Fibroblast of lung (primary cell): ENCODE measurements at regions not wholly inside any gene's neighbourhood (a gene's known extent, or its start where the extent isn't known, plus 50 kb on each side); places are given as distances from the start of the nearest gene placed in this dataset.

ENCODE experiments used
- DNase-seq, 2 donors: peaks; one replicate each; pipeline versions ENCODE4 v3.0.0 to v3.0.0-alpha.2; 2010; ENCODE audit warnings: low read depth in 2 of 2
- H2AFZ ChIP-seq: 2 replicates; pipeline ENCODE4 v1.5.1; 2012; ENCODE audit warnings: low read length, control low read depth, inconsistent platforms
- H3K27ac ChIP-seq: 2 replicates; pipeline ENCODE4 v1.5.1; 2011; ENCODE audit warnings: low read length, control low read depth; ENCODE audit not compliant: insufficient read depth
- H3K27me3 ChIP-seq: 2 replicates; pipeline ENCODE4 v1.5.1; 2011; ENCODE audit warnings: mild to moderate bottlenecking, low read length; ENCODE audit not compliant: control insufficient read depth, insufficient read depth
- H3K36me3 ChIP-seq: 2 replicates; pipeline ENCODE4 v1.5.1; 2011; ENCODE audit warnings: low read length; ENCODE audit not compliant: control insufficient read depth, insufficient read depth
- H3K4me1 ChIP-seq: 2 replicates; pipeline ENCODE4 v1.5.1; 2011; ENCODE audit warnings: low read length; ENCODE audit not compliant: control insufficient read depth, insufficient read depth; ENCODE audit errors: extremely low read depth
- H3K4me2 ChIP-seq: 2 replicates; pipeline ENCODE4 v1.5.1; 2011; ENCODE audit warnings: low read length, control low read depth; ENCODE audit not compliant: insufficient read depth; ENCODE audit errors: extremely low read depth
- H3K4me3 ChIP-seq, 4 experiments: fragments of 200-600 bp in 1 of 4; sonication (generic) in 1 of 4; replicated peaks in 1 of 4; 2 replicates each; pipeline ENCODE4 v1.5.1; 2011 to 2016; ENCODE audit warnings: low read length in 4 of 4, low read depth in 3 of 4, mild to moderate bottlenecking in 3 of 4, control low read depth in 2 of 4, inconsistent platforms in 1 of 4, mixed read lengths in 1 of 4; ENCODE audit not compliant: insufficient read depth in 1 of 4; ENCODE audit errors: control extremely low read depth in 1 of 4
- H3K79me2 ChIP-seq: 2 replicates; pipeline ENCODE4 v1.5.1; 2012; ENCODE audit warnings: mild to moderate bottlenecking, low read length, inconsistent platforms; ENCODE audit not compliant: control insufficient read depth, insufficient read depth
- H3K9ac ChIP-seq: 2 replicates; pipeline ENCODE4 v1.5.1; 2011; ENCODE audit warnings: mild to moderate bottlenecking, low read length, control low read depth; ENCODE audit not compliant: insufficient read depth
- H3K9me3 ChIP-seq: 2 replicates; pipeline ENCODE4 v1.5.1; 2012; ENCODE audit warnings: low read depth, low read length; ENCODE audit not compliant: control insufficient read depth, insufficient read depth
- H4K20me1 ChIP-seq: 2 replicates; pipeline ENCODE4 v1.5.1; 2011; ENCODE audit warnings: low read length; ENCODE audit not compliant: control insufficient read depth, insufficient read depth; ENCODE audit errors: extremely low read depth
- EZH2 ChIP-seq: IDR thresholded peaks from 2 replicates; pipeline ENCODE4 v1.5.1; 2012; ENCODE audit warnings: low read length, control low read depth, mild to moderate bottlenecking; ENCODE audit errors: missing control alignments
- TF ChIP-seq, protein P1 (sequence below), 2 donors: IDR thresholded peaks in 1 of 2; conservative IDR thresholded peaks in 1 of 2; 1 replicate in 1 of 2; 2 replicates in 1 of 2; pipeline ENCODE4 v1.5.1; 2011 to 2012; ENCODE audit warnings: low read length in 2 of 2, control low read depth in 1 of 2, inconsistent platforms in 1 of 2, low read depth in 1 of 2, mild to moderate bottlenecking in 1 of 2

DNA sequence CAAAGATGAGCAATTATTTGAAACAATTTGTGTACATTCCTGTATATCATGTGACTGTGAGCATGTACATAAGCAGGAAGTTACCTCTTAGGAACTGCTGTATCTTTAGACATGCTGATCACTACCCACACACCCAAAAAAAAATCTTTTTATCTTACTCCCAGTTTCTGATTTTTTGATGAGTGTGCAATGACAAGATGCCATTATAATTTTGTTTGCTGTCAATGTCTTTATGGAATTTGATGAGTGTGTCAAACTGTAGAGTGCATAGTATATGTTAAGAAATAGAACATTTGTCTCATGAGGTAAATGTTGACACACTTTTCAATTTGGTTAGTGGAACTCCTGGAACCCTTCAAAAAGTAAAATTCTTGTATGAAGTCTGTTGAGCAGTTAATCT is 84.0 kb upstream of the TMEFF2 start:
- no peaks in the 10 kb centered on the region for H3K79me2 ChIP-seq
- H3K27me3 ChIP-seq = no peaks in the 10 kb centered on the region
- H3K36me3 ChIP-seq = no peaks in the 10 kb centered on the region
- no peak overlapping the region for H3K4me2 ChIP-seq
- no peak for TF ChIP-seq EZH2
- TF ChIP-seq, protein P1, sequence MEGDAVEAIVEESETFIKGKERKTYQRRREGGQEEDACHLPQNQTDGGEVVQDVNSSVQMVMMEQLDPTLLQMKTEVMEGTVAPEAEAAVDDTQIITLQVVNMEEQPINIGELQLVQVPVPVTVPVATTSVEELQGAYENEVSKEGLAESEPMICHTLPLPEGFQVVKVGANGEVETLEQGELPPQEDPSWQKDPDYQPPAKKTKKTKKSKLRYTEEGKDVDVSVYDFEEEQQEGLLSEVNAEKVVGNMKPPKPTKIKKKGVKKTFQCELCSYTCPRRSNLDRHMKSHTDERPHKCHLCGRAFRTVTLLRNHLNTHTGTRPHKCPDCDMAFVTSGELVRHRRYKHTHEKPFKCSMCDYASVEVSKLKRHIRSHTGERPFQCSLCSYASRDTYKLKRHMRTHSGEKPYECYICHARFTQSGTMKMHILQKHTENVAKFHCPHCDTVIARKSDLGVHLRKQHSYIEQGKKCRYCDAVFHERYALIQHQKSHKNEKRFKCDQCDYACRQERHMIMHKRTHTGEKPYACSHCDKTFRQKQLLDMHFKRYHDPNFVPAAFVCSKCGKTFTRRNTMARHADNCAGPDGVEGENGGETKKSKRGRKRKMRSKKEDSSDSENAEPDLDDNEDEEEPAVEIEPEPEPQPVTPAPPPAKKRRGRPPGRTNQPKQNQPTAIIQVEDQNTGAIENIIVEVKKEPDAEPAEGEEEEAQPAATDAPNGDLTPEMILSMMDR (conservative IDR thresholded peaks at IDR 0.05 in 1 of 2, IDR thresholded peaks at IDR 0.05 in 1 of 2; ENCODE audit: low read depth in 1 of 2, low read length in 2 of 2) = no peak
- H4K20me1 ChIP-seq = no peaks in the 10 kb centered on the region
- no peak overlapping the region for H2AFZ ChIP-seq
- H3K9ac ChIP-seq = no peak overlapping the region
- H3K4me1 ChIP-seq = no peaks in the 10 kb centered on the region
- no peak for DNase-seq
- H3K4me3 ChIP-seq = no peak overlapping the region
- H3K27ac ChIP-seq = no peak overlapping the region
- H3K9me3 ChIP-seq = no peaks in the 10 kb centered on the region

DNA sequence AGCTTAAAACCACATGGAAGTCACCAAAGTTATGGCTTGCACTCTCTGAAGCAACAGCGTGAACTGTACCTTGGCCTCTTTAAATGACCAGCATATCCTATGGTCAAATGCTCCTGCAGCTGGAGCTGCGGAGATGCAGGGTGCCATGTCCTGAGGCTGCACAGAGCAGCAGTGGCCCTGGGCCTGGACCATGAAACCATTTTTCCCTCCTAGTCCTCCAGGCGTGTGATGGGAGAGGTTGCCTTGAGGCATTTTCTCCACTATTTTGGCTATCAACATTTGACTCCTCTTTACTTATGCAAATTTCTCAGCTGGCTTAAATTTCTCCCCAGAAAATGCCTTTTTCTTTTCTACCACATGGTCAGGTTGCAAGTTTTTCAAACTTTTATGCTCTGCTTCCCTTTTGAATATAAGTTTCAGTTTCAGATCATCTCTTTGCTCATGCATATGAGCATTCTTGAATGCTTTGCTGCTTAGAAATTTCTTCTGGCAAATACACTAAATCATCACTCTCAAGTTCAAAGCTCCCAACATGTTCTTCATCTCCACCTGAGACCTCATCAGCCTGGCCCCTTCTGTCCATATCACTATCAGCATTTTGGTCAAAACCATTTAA is 82.9 kb upstream of the TMEFF2 start:
- no peaks in the 10 kb centered on the region for H4K20me1 ChIP-seq
- H2AFZ ChIP-seq = no peak overlapping the region
- H3K4me3 ChIP-seq = no peak overlapping the region
- no peaks in the 10 kb centered on the region for H3K27me3 ChIP-seq
- no peak for DNase-seq
- no peaks in the 10 kb centered on the region for H3K79me2 ChIP-seq
- H3K4me2 ChIP-seq = no peak overlapping the region
- H3K4me1 ChIP-seq = no peaks in the 10 kb centered on the region
- no peak overlapping the region for H3K27ac ChIP-seq
- no peaks in the 10 kb centered on the region for H3K36me3 ChIP-seq
- no peaks in the 10 kb centered on the region for H3K9me3 ChIP-seq
- H3K9ac ChIP-seq = no peak overlapping the region
- TF ChIP-seq EZH2 = no peak
- TF ChIP-seq, protein P1 (conservative IDR thresholded peaks at IDR 0.05 in 1 of 2, IDR thresholded peaks at IDR 0.05 in 1 of 2; ENCODE audit: low read depth in 1 of 2, low read length in 2 of 2) = no peak

DNA sequence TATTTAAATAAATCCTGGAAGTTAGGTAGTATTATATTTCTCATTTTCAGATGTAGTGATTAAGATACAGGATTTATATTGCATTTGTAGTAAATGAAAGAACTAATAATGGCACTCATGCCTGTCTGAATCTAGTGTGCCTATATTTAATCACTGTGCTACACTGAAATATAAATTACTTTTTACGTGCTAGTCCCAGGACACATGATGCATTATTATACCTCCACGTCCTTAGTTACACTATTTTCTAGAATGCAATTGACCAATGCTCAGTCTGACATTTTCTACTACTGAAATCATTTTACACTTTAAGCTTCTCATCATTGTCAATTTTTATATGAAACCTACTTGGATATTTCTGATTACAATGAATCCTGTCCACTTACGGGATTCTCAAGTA is 80.9 kb upstream of the TMEFF2 start:
- no peak for DNase-seq
- TF ChIP-seq EZH2 = no peak
- TF ChIP-seq, protein P1 (conservative IDR thresholded peaks at IDR 0.05 in 1 of 2, IDR thresholded peaks at IDR 0.05 in 1 of 2; ENCODE audit: low read depth in 1 of 2, low read length in 2 of 2) = no peak
- Histone ChIP-seq H3K4me3 (no peak overlapping the region), H3K9me3 (no peaks in the 10 kb centered on the region), H3K36me3 (no peaks in the 10 kb centered on the region), H4K20me1 (no peaks in the 10 kb centered on the region), H3K27ac (no peak overlapping the region), H2AFZ (no peak overlapping the region), H3K4me1 (no peaks in the 10 kb centered on the region), H3K9ac (no peak overlapping the region), H3K79me2 (no peaks in the 10 kb centered on the region), H3K27me3 (no peaks in the 10 kb centered on the region), H3K4me2 (no peak overlapping the region)
